NB4 (cell line): ENCODE measurements at regions not wholly inside any gene's neighbourhood (a gene's known extent, or its start where the extent isn't known, plus 50 kb on each side); places are given as distances from the start of the nearest gene placed in this dataset.

Experiments
- DNase-seq: peaks from one replicate; pipeline ENCODE4 v3.0.0; 2010; ENCODE audit warnings: low read depth
- H3K4me3 ChIP-seq: one replicate; pipeline ENCODE4 v1.5.1; 2011; ENCODE audit warnings: mild to moderate bottlenecking, low read depth, low read length, moderate library complexity
- CTCF ChIP-seq: IDR thresholded peaks from one replicate; pipeline ENCODE4 v1.5.1; 2012; ENCODE audit warnings: low read depth, low read length
- MAX ChIP-seq: IDR thresholded peaks from 2 replicates; pipeline ENCODE4 v1.6.1; 2011; ENCODE audit warnings: low read depth, low read length
- MYC ChIP-seq: IDR thresholded peaks from 2 replicates; pipeline ENCODE4 v1.6.1; 2011; ENCODE audit warnings: low read depth, low read length
- POLR2A ChIP-seq: IDR thresholded peaks from 2 replicates; pipeline ENCODE4 v1.6.1; 2011; ENCODE audit warnings: mild to moderate bottlenecking; ENCODE audit not compliant: insufficient read length; ENCODE audit errors: extremely low read depth

GRCh38 chr2:128578406-128579390 is 260.0 kb upstream of the HS6ST1 start:
- no peak for DNase-seq
- H3K4me3 ChIP-seq = no peak overlapping the region
- TF ChIP-seq MAX (no peak), MYC (no peak), POLR2A (no peak), CTCF (no peak)

- TF ChIP-seq MAX = no peak
- no peak for TF ChIP-seq POLR2A
- TF ChIP-seq CTCF = no peak
- no peak for TF ChIP-seq MYC
- no peak overlapping the region for H3K4me3 ChIP-seq
- DNase-seq = no peak
Measured at GRCh38 chr2:128579825-128580224, 261.2 kb upstream of the HS6ST1 start.

GRCh38 chr2:128580988-128581848 is 262.6 kb upstream of the HS6ST1 start:
- no peak overlapping the region for H3K4me3 ChIP-seq
- no peak for DNase-seq
- TF ChIP-seq MYC (no peak), POLR2A (no peak), MAX (no peak), CTCF (no peak)

- H3K4me3 ChIP-seq = no peak overlapping the region
- no peak for DNase-seq
- TF ChIP-seq POLR2A (no peak), MAX (no peak), CTCF (no peak), MYC (no peak)
Measured at GRCh38 chr2:128581849-128582244, 263.2 kb upstream of the HS6ST1 start.

- no peak for TF ChIP-seq CTCF
- TF ChIP-seq POLR2A = no peak
- TF ChIP-seq MAX = no peak
- no peak for TF ChIP-seq MYC
- no peak for DNase-seq
- no peak overlapping the region for H3K4me3 ChIP-seq
Measured at GRCh38 chr2:128584296-128584890, 265.7 kb upstream of the HS6ST1 start.
